Fibroblast of upper back skin (primary cell): ENCODE measurements at regions not wholly inside any gene's neighbourhood (a gene's known extent, or its start where the extent isn't known, plus 50 kb on each side); places are given as distances from the start of the nearest gene placed in this dataset.
A peak's percentile ranks its signal among the peaks of the same experiment; 100 is the strongest.

Source experiments
- DNase-seq: peaks from one replicate; pipeline ENCODE4 v3.0.0-alpha.2; 2013

GRCh38 chr15:48058371-48058770, 62.4 kb upstream of the SLC24A5 start:
- no peak for DNase-seq

GRCh38 chr15:48059791-48060190, 61.0 kb upstream of the SLC24A5 start:
- peak; percentile 8 for DNase-seq

GRCh38 chr15:48060396-48060795, 60.4 kb upstream of the SLC24A5 start:
- no peak for DNase-seq

GRCh38 chr15:48061605-48062004, 59.2 kb upstream of the SLC24A5 start:
- DNase-seq, result no peak

- DNase-seq, result peak; percentile 21
Observed at GRCh38 chr15:48062148-48062872, 58.5 kb upstream of the SLC24A5 start.

GRCh38 chr15:48063411-48063985, 57.3 kb upstream of the SLC24A5 start:
- DNase-seq, result no peak

GRCh38 chr15:48064421-48064820, 56.4 kb upstream of the SLC24A5 start:
- DNase-seq, result no peak

GRCh38 chr15:48066456-48066855, 54.3 kb upstream of the SLC24A5 start:
- DNase-seq, result no peak
